Vagina (tissue), 2 donors: ENCODE measurements at regions not wholly inside any gene's neighbourhood (a gene's known extent, or its start where the extent isn't known, plus 50 kb on each side); places are given as distances from the start of the nearest gene placed in this dataset.

Source experiments
- DNase-seq, 2 donors: peaks; one replicate each; pipeline ENCODE4 v3.0.0-alpha.2; 2017; ENCODE audit errors: extremely low spot score in 2 of 2
- H3K27ac ChIP-seq: fragments of 200-600 bp; sonication (generic); one replicate; pipeline ENCODE4 v1.5.1; 2019
- H3K27me3 ChIP-seq: fragments of 200-600 bp; sonication (generic); one replicate; pipeline ENCODE4 v1.5.1; 2019
- H3K36me3 ChIP-seq, 2 donors: fragments of 200-600 bp; sonication (generic); one replicate each; pipeline ENCODE4 v1.5.1; 2017 to 2019
- H3K4me1 ChIP-seq: fragments of 200-600 bp; sonication (generic); one replicate; pipeline ENCODE4 v1.5.1; 2019
- H3K4me3 ChIP-seq, 2 donors: fragments of 200-600 bp; sonication (generic); 1 replicate in 1 of 2; 2 replicates in 1 of 2; pipeline ENCODE4 v1.5.1; 2016 to 2019
- H3K9me3 ChIP-seq: fragments of 200-600 bp; sonication (generic); one replicate; pipeline ENCODE4 v1.5.1; 2019
- CTCF ChIP-seq, 3 experiments: fragments of 450-650 bp in 2 of 3; fragments of 200-600 bp in 1 of 3; sonication (generic) in 1 of 3; IDR thresholded peaks; one replicate each; pipeline ENCODE4 v1.5.1; 2017 to 2019; ENCODE audit warnings: antibody characterized with exemption in 3 of 3, mild to moderate bottlenecking in 2 of 3, moderate library complexity in 2 of 3
- POLR2A ChIP-seq, 2 donors: fragments of 450-650 bp; IDR thresholded peaks; one replicate each; pipeline ENCODE4 v1.6.1; 2017; ENCODE audit warnings: antibody characterized with exemption in 2 of 2, mild to moderate bottlenecking in 2 of 2, moderate library complexity in 2 of 2
- POLR2AphosphoS5 ChIP-seq, 2 donors: sonication (generic); formaldehyde crosslinking; IDR thresholded peaks; one replicate each; pipeline ENCODE4 v1.9.0; 2017; ENCODE audit warnings: antibody characterized with exemption in 2 of 2, mild to moderate bottlenecking in 2 of 2, low read depth in 1 of 2; ENCODE audit not compliant: insufficient read depth in 1 of 2
- intact Hi-C: fragments of 100-400 bp; cut with DNase I; formaldehyde crosslinking; loops from one replicate; pipeline ENCODE4 v1.15.1; 2023

GRCh38 chr7:42575171-42575570 lies 336.7 kb downstream of the C7orf25 start:
- Histone ChIP-seq H3K4me3 (no peak overlapping the region), H3K4me1 (peaks cover 22% of the 10 kb centered on the region), H3K27me3 (no peaks in the 10 kb centered on the region), H3K27ac (no peak overlapping the region), H3K36me3 (no peaks in the 10 kb centered on the region), H3K9me3 (no peaks in the 10 kb centered on the region)
- DNase-seq = no peak
- TF ChIP-seq POLR2AphosphoS5 (IDR thresholded peaks at IDR 0.05; ENCODE audit: insufficient read depth in 1 of 2, low read depth in 1 of 2) = no peak
- no peak for TF ChIP-seq CTCF (IDR thresholded peaks at IDR 0.05)
- no peak for TF ChIP-seq POLR2A (IDR thresholded peaks at IDR 0.05)
- intact Hi-C loops = no loop called here

- TF ChIP-seq POLR2AphosphoS5 (IDR thresholded peaks at IDR 0.05; ENCODE audit: insufficient read depth in 1 of 2, low read depth in 1 of 2) (no peak), CTCF (IDR thresholded peaks at IDR 0.05) (no peak), POLR2A (IDR thresholded peaks at IDR 0.05) (no peak)
- Histone ChIP-seq H3K4me3 (no peak overlapping the region), H3K36me3 (no peaks in the 10 kb centered on the region), H3K4me1 (peaks cover 22% of the 10 kb centered on the region), H3K27me3 (no peaks in the 10 kb centered on the region), H3K27ac (no peak overlapping the region), H3K9me3 (no peaks in the 10 kb centered on the region)
- intact Hi-C loops = no loop called here
- no peak for DNase-seq
Measured at GRCh38 chr7:42574685-42575084, 337.2 kb downstream of the C7orf25 start.

- no peaks in the 10 kb centered on the region for H3K36me3 ChIP-seq
- H3K9me3 ChIP-seq = no peaks in the 10 kb centered on the region
- DNase-seq = no peak
- H3K27me3 ChIP-seq = no peaks in the 10 kb centered on the region
- intact Hi-C loops = no loop called here
- TF ChIP-seq POLR2AphosphoS5 (IDR thresholded peaks at IDR 0.05; ENCODE audit: insufficient read depth in 1 of 2, low read depth in 1 of 2) (peak in 1 of 2 donors; percentile 67), CTCF (IDR thresholded peaks at IDR 0.05) (no peak)
- no peak overlapping the region for H3K4me3 ChIP-seq
- H3K27ac ChIP-seq = no peak overlapping the region
- H3K4me1 ChIP-seq = peaks cover 22% of the 10 kb centered on the region
Measured at GRCh38 chr7:42573881-42574672, 337.1 kb upstream of the GLI3 start.

- no peak for TF ChIP-seq CTCF (IDR thresholded peaks at IDR 0.05)
- TF ChIP-seq POLR2A (IDR thresholded peaks at IDR 0.05) = no peak
- no peak for TF ChIP-seq POLR2AphosphoS5 (IDR thresholded peaks at IDR 0.05; ENCODE audit: insufficient read depth in 1 of 2, low read depth in 1 of 2)
- peaks cover 22% of the 10 kb centered on the region for H3K4me1 ChIP-seq
- H3K27me3 ChIP-seq = no peaks in the 10 kb centered on the region
- intact Hi-C loops = no loop called here
- H3K36me3 ChIP-seq = no peaks in the 10 kb centered on the region
- no peak overlapping the region for H3K4me3 ChIP-seq
- no peaks in the 10 kb centered on the region for H3K9me3 ChIP-seq
- no peak overlapping the region for H3K27ac ChIP-seq
- peak in 1 of 2 donors; percentile 22 for DNase-seq
Measured at GRCh38 chr7:42572561-42572960, 335.6 kb upstream of the GLI3 start.

DNA sequence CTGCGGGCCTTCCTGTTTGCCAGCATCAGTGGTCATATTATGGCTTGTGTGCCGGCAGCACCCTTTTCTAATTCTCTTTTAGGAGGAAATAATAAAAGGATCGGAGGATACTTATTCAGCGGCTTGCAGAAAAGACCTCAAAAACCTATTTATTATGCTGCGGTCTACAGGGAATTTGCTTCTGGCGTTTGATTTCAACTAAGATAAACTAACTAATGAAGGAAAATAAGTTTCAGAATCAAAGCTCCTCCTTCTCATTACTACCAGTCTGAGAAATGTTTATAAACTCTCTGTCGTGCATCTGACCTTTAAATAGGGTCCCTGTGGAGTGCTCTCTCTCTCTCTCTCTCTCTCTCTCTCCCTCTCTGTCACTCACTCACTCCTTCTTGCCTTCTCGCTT lies 335.0 kb upstream of the GLI3 start:
- Histone ChIP-seq H3K27me3 (no peaks in the 10 kb centered on the region), H3K27ac (no peak overlapping the region), H3K4me1 (peaks cover 22% of the 10 kb centered on the region), H3K4me3 (no peak overlapping the region), H3K36me3 (no peaks in the 10 kb centered on the region), H3K9me3 (no peaks in the 10 kb centered on the region)
- intact Hi-C loops = no loop called here
- DNase-seq = no peak
- TF ChIP-seq POLR2AphosphoS5 (IDR thresholded peaks at IDR 0.05; ENCODE audit: insufficient read depth in 1 of 2, low read depth in 1 of 2) = no peak
- no peak for TF ChIP-seq CTCF (IDR thresholded peaks at IDR 0.05)
- TF ChIP-seq POLR2A (IDR thresholded peaks at IDR 0.05) = no peak
